B cell (primary cell): ENCODE measurements at regions not wholly inside any gene's neighbourhood (a gene's known extent, or its start where the extent isn't known, plus 50 kb on each side); places are given as distances from the start of the nearest gene placed in this dataset.

Experiments used
- CTCF ChIP-seq: fragments of 200-600 bp; IDR thresholded peaks from one replicate; pipeline ENCODE4 v1.8.0; 2022; ENCODE audit warnings: antibody characterized with exemption, mild to moderate bottlenecking
- EZH2 ChIP-seq: IDR thresholded peaks from 2 replicates; pipeline ENCODE4 v1.6.1; 2012; ENCODE audit warnings: borderline replicate concordance, low read depth, mild to moderate bottlenecking, moderate library complexity, low read length; ENCODE audit not compliant: insufficient read depth, poor library complexity, severe bottlenecking

GRCh38 chr22:22144858-22145257, 99.7 kb upstream of the VPREB1 start:
- TF ChIP-seq CTCF (no peak), EZH2 (no peak)
